Keratinocyte (primary cell): ENCODE measurements at regions not wholly inside any gene's neighbourhood (a gene's known extent, or its start where the extent isn't known, plus 50 kb on each side); places are given as distances from the start of the nearest gene placed in this dataset.

Experiments
- DNase-seq: peaks from one replicate; pipeline ENCODE4 v3.0.0-alpha.2; 2011; ENCODE audit warnings: low read depth, missing footprints, low spot score
- FAIRE-seq: peaks from 2 replicates; lab custom pipeline; 2011; peaks lifted over from hg19 to GRCh38; lab: Jason Lieb, UNC
- H2AFZ ChIP-seq: 2 replicates; pipeline ENCODE4 v1.6.0; 2012; ENCODE audit warnings: low read length, control low read depth, inconsistent platforms; ENCODE audit not compliant: control insufficient read depth
- H3K27ac ChIP-seq: 2 replicates; pipeline ENCODE4 v1.5.1; 2011; ENCODE audit warnings: low read length; ENCODE audit not compliant: control insufficient read depth, insufficient read depth
- H3K27me3 ChIP-seq: 3 replicates; pipeline ENCODE4 v1.6.0; 2011; ENCODE audit warnings: low read length; ENCODE audit not compliant: control insufficient read depth, insufficient read depth; ENCODE audit errors: extremely low read depth
- H3K36me3 ChIP-seq, 2 experiments: 2 replicates in 1 of 2; 3 replicates in 1 of 2; pipeline ENCODE4 v1.5.1; 2011; ENCODE audit warnings: low read length in 2 of 2, mild to moderate bottlenecking in 1 of 2; ENCODE audit not compliant: control insufficient read depth in 2 of 2, insufficient read depth in 2 of 2; ENCODE audit errors: extremely low read depth in 1 of 2
- H3K4me1 ChIP-seq: 3 replicates; pipeline ENCODE4 v1.5.1; 2011; ENCODE audit warnings: low read length; ENCODE audit not compliant: control insufficient read depth, insufficient read depth; ENCODE audit errors: extremely low read depth
- H3K4me2 ChIP-seq: 3 replicates; pipeline ENCODE4 v1.6.0; 2011; ENCODE audit warnings: low read depth, low read length; ENCODE audit not compliant: control insufficient read depth, insufficient read depth; ENCODE audit errors: extremely low read depth
- H3K4me3 ChIP-seq, 3 experiments: fragments of 200-600 bp in 1 of 3; sonication (generic) in 1 of 3; 2 replicates in 2 of 3; 3 replicates in 1 of 3; pipeline ENCODE4 v1.5.1; 2011 to 2016; ENCODE audit warnings: low read length in 3 of 3, mild to moderate bottlenecking in 3 of 3, control low read depth in 2 of 3, inconsistent platforms in 1 of 3, low read depth in 1 of 3, mixed read lengths in 1 of 3, mixed run types in 1 of 3, moderate library complexity in 1 of 3; ENCODE audit not compliant: control insufficient read depth in 2 of 3, insufficient read depth in 2 of 3; ENCODE audit errors: extremely low read depth in 1 of 3
- H3K79me2 ChIP-seq: 2 replicates; pipeline ENCODE4 v1.6.0; 2012; ENCODE audit warnings: low read length; ENCODE audit not compliant: control insufficient read depth, insufficient read depth
- H3K9ac ChIP-seq: 3 replicates; pipeline ENCODE4 v1.6.0; 2011; ENCODE audit warnings: low read length; ENCODE audit not compliant: control insufficient read depth, insufficient read depth; ENCODE audit errors: extremely low read depth
- H3K9me1 ChIP-seq: 3 replicates; pipeline ENCODE4 v1.6.0; 2011; ENCODE audit warnings: low read length; ENCODE audit not compliant: control insufficient read depth, insufficient read depth; ENCODE audit errors: extremely low read depth
- H3K9me3 ChIP-seq: 2 replicates; pipeline ENCODE4 v1.5.1; 2012; ENCODE audit warnings: low read depth, low read length; ENCODE audit not compliant: control insufficient read depth
- H4K20me1 ChIP-seq: 3 replicates; pipeline ENCODE4 v1.6.0; 2011; ENCODE audit warnings: low read length; ENCODE audit not compliant: control insufficient read depth, insufficient read depth; ENCODE audit errors: extremely low read depth
- CTCF ChIP-seq, 3 experiments: IDR thresholded peaks in 1 of 3; conservative IDR thresholded peaks in 1 of 3; optimal IDR thresholded peaks in 1 of 3; 2 replicates in 2 of 3; 3 replicates in 1 of 3; pipeline versions ENCODE3 to v1.5.1; 2011; ENCODE audit warnings: low read length in 3 of 3, mild to moderate bottlenecking in 3 of 3, moderate library complexity in 2 of 3, control low read depth in 1 of 3, inconsistent platforms in 1 of 3; ENCODE audit not compliant: insufficient read depth in 2 of 3; ENCODE audit errors: extremely low read depth in 1 of 3
- EZH2 ChIP-seq: IDR thresholded peaks from one replicate; pipeline ENCODE4 v1.6.1; 2012; ENCODE audit warnings: inconsistent platforms, mild to moderate bottlenecking, low read length, moderate library complexity
- dilution Hi-C: fragments of 300-500 bp; cut with MboI; formaldehyde crosslinking; loops from one replicate; pipeline ENCODE4 v1.7.0; 2020; ENCODE audit warnings: low sequenced_read_pairs; ENCODE audit not compliant: extremely low pct_ligation_motif_present

DNA sequence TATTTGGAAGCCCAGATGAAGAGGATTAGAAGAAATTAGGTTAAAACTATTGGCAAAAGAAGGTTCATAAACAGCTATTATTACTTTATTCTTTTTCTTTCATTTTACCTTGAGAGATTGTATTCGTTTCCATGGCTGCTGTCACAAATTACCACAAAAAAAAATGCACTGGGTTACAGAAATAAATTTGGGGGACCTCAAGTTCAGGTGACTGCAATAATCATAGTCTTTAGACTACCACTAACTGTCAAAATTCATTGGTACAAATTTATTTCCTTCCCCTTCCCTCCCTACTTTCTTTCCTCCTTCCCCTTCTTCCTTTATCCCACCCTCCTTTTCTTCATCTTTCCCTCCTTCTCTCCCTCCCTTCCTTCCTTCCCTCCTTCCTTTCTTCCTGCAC, 217.8 kb upstream of the PIK3C3 start:
- Histone ChIP-seq H3K79me2 (no peaks in the 10 kb centered on the region), H3K9ac (no peak overlapping the region), H3K4me1 (no peaks in the 10 kb centered on the region), H3K4me3 (no peak overlapping the region), H3K27ac (no peak overlapping the region), H3K9me1 (no peaks in the 10 kb centered on the region), H3K27me3 (no peaks in the 10 kb centered on the region), H3K4me2 (no peak overlapping the region), H3K36me3 (no peaks in the 10 kb centered on the region), H3K9me3 (no peaks in the 10 kb centered on the region), H4K20me1 (no peaks in the 10 kb centered on the region), H2AFZ (no peak overlapping the region)
- dilution Hi-C loops, result no loop called here
- TF ChIP-seq EZH2 (no peak), CTCF (optimal IDR thresholded peaks at IDR 0.05 in 1 of 3, IDR thresholded peaks at IDR 0.05 in 1 of 3, conservative IDR thresholded peaks at IDR 0.05 in 1 of 3; ENCODE audit: extremely low read depth in 1 of 3, insufficient read depth in 2 of 3, low read length in 3 of 3) (no peak)
- FAIRE-seq (no peak), DNase-seq (no peak)

DNA sequence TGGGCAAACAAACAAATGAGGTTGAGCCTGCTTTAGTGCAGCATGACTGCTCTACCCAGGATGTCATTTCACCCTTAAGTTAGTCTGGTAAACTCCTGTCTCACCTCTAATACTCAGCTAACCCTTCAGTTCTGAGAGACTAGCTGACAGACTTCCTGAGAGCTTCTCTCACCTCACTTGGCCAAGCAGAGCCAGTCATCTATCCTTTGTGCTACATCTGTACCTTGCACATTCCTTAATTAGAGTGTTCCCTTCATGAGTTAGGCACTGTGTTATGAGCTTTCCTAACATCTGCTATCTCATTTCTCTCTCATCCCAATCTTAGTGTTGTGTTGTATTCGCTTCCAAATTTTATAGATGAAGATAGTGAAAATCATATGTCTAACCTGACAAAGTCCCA, 220.1 kb upstream of the PIK3C3 start:
- dilution Hi-C loops, result no loop called here
- no peak for FAIRE-seq

More for the DNA sequence above, 220.1 kb upstream of the PIK3C3 start:
- Histone ChIP-seq H3K4me2 (no peak overlapping the region), H2AFZ (no peak overlapping the region), H3K4me3 (no peak overlapping the region), H3K36me3 (no peaks in the 10 kb centered on the region), H3K4me1 (no peaks in the 10 kb centered on the region), H3K9me1 (no peaks in the 10 kb centered on the region), H3K79me2 (no peaks in the 10 kb centered on the region), H4K20me1 (no peaks in the 10 kb centered on the region), H3K9me3 (no peaks in the 10 kb centered on the region), H3K27ac (no peak overlapping the region), H3K9ac (no peak overlapping the region), H3K27me3 (no peaks in the 10 kb centered on the region)
- no peak for DNase-seq
- TF ChIP-seq EZH2 (no peak), CTCF (optimal IDR thresholded peaks at IDR 0.05 in 1 of 3, IDR thresholded peaks at IDR 0.05 in 1 of 3, conservative IDR thresholded peaks at IDR 0.05 in 1 of 3; ENCODE audit: extremely low read depth in 1 of 3, insufficient read depth in 2 of 3, low read length in 3 of 3) (no peak)
